PC-9 (cell line): ENCODE measurements at regions not wholly inside any gene's neighbourhood (a gene's known extent, or its start where the extent isn't known, plus 50 kb on each side); places are given as distances from the start of the nearest gene placed in this dataset.

Source experiments
- CTCF ChIP-seq: fragments of 200-600 bp; sonication (generic); conservative IDR thresholded peaks from 2 replicates; pipeline ENCODE4 v1.6.1; 2017; ENCODE audit warnings: mixed run types, antibody characterized with exemption, mild to moderate bottlenecking, moderate library complexity
- EZH2 ChIP-seq: fragments of 200-600 bp; sonication (generic); IDR thresholded peaks from 2 replicates; pipeline ENCODE4 v1.8.0; 2017; ENCODE audit warnings: antibody characterized with exemption, low read depth

GRCh38 chr11:110793556-110793955, 81.3 kb upstream of the ARHGAP20 start:
- TF ChIP-seq CTCF (no peak), EZH2 (no peak)
